ENCODE measurements at regions not wholly inside any gene's neighbourhood (a gene's known extent, or its start where the extent isn't known, plus 50 kb on each side); places are given as distances from the start of the nearest gene placed in this dataset.

GRCh38 chr11:91819777-91820176 is 404.8 kb upstream of the FAT3 start:
- no peak for TF ChIP-seq CTCF (IDR thresholded peaks at IDR 0.05)
- TF ChIP-seq EP300 (IDR thresholded peaks at IDR 0.05), result no peak
